Kidney glomerular epithelial cell (primary cell): ENCODE measurements at regions not wholly inside any gene's neighbourhood (a gene's known extent, or its start where the extent isn't known, plus 50 kb on each side); places are given as distances from the start of the nearest gene placed in this dataset.

Experiments
- DNase-seq: peaks from one replicate; lab custom pipeline; 2025; lab: John Stamatoyannopoulos, UW

DNA sequence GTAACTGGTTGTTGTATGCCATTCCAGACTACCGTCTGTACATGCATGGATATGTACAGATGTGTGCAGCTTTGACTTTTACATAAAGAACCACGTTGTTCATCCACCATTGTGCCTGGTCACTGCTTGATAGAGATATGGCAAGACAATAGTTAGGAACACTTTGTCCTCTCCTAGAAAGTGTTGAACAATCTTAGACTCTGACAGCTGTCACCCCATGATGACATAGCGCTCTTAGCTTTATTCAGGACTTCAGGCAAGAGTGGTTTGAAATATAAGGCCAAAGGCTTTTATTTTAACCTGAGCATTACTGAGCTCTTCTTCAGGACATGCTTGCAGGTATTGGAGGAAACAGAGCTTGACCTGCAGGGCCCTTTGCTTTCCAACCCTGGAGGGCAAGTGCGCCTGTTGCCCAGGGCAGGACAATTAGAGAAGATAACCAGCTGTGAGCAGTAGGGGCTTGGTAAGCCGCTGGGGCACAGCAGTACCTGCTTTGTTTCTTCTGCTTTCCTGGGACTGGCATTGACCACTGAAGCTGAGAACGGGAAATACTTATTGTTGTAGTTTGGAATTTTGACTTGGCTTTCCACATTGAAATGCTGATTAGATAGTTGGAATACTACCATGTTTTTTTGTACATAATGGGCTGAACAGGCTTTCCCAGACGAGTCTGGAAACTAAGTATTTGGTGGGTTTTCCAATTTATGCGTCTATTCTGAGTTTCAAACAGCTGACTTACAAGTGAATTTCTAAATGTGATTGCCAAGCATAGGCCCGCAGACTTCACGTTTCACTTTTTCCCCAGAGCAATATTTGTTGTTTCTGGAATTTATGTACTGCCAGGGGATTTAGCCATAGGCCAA lies 51.1 kb downstream of the GARRE1 start:
- DNase-seq: no peak

DNA sequence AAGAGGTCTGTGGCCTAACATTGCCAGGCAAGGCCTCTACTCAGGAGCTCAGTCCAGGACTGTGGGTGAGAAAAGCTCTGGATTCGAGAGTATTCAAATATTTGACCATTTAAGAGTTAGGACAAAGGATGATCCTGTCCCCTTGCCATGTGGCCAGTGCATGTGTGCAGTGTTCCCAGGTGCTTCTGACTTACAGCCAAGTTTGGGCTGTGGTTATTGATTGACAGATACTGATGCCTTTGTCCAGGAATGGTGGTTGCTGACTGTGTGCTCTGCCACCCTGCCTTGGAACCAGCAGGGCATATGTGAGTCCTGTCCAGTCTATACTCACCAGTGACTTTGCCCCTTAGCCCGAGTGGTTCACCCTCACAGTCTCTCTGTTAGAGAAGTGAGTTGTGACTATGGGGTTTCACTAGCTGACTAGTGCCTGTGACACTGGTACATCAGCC lies 51.9 kb downstream of the GARRE1 start:
- DNase-seq: peak; percentile 12

DNA sequence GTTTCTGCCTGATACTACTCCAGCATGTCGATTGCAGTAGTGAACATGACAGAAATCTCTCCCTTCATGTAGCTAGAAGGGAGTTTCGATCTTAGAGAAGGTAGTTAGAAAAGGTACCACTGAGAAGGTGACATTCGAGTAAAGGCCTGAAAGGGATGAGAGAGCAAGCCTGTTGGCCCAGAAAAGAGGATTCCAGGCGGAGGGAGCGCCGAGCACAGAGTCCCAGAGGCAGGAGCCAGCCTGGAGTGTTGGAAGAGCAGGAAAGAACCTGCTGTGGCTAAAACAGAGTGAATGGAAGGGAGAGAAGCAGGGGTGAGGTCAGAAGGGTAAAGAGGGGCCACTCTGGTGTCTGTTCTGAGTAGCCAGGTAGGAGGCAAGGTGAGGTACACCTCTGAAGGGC lies 52.5 kb downstream of the GARRE1 start:
- DNase-seq: no peak

DNA sequence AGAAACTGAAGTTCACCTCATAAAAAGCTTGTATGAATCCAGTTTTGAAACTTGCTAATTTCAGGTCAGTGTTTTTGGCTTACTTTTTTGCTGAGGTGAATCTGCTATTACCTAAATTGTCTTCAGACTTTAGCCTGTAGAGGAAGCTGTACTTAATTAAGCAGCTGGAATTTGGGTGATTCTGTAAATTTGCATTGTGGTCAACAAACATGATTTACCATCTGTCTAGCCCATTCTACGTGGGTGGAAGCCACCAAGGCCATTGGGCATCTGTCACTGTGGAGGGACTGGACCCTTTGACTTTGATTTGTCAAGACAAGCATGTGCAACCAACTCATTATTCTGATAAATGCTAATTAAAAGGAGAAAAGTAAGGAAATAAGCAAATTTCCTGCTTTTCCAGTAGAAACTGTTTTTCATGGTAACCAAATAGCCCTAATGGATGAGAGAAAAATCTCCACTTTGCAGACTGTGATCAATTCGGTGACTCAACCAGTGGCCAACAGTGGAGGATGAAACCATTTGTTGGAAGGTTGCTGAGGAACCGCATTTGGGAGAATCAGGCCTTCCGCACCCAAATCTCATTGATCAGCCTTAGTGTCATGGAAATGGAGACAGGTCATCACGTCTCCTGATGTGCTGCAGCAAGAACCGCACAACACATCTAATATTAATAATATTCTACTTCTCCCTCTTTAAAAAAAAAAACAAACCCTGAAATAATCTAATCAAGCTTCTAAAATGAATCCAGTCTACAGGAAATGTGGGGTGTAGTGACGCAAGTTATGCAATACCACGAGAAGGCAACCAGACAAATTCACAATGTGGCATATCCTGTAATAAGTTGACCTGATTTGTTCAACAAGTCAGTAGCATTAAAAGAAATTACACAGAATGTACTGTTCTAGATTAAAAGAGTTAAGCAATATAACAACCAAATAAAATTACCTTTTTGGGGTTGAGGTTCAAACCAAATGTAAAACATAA lies 54.3 kb downstream of the GARRE1 start:
- no peak for DNase-seq

DNA sequence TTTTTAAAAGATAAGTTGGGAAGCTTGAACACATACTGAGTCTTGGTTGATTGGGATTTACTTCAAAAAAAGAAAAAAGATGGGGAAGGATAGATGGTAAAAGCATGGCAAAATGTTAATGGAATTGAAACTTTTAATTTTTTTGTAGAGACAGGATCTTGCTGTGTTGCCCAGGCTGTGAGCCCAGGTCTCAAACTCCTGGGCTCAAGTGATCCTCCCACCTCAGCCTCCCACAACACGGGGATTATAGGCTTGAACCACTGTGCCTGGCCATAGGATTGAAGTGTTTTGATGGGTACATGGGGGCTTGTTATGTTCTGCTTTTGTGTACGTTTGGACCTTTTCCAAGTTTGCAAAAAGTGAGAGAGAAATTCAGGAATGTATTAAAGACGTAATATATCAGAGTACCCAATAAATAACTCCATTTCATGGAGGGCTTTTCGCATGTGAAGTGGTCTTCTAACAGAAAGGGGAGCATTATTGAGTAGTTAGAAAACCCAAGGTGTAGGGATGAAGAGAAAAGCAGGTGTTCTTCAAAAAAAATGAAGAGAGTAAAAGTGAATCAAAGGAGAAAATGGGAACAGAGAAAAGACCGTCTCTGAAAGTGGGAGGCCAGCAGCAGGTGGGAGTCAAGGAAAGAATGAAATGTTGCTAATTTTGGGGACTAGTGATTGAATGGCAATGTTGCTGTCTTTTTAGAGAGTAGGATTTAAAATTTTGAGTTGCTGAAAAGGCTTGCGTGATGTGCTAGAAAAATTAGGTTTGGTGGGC lies 55.2 kb downstream of the GARRE1 start:
- no peak for DNase-seq

DNA sequence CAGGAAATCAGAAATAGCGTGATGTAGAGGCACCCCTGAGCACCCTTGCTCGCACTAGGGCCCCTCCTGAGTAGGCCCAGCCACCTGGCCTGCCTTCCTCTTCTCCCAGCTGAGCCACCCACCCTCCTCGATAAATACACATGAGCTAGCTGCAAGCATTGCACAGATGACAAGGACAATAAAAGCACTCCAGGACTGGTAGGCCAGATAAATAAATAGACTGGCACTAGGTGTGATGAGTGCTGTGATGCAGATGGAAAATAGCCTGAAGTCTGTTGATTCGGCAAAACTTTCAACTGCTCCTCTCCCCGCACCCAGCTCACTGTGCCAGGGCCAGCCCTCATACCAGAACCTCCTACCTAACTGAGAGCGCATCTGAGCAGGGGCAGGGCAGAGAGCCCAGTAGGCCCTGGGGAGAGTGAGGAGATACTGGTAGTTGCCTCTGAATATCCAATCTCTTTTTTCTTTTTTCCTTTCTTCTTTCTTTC lies 54.5 kb upstream of the GPI start:
- no peak for DNase-seq

DNA sequence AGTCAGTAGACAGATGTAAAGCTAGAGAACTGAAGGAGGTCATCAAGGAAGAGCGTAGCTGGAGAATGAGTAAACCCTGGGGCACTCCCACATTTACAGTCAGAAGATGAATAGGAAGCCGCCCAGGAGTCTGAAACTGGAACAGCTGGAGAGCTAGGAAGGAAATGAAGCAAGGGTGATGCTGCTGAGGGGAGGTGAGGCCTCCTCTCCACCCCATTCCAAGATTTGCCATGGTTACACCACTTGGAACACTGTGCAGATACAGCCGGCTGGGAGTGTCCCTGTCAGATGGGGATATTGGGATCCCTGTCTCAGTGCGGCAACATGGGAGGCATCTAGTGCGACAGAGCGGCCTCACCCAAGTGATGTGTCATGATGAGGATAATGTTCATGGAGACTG lies 51.8 kb upstream of the GPI start:
- DNase-seq: no peak

DNA sequence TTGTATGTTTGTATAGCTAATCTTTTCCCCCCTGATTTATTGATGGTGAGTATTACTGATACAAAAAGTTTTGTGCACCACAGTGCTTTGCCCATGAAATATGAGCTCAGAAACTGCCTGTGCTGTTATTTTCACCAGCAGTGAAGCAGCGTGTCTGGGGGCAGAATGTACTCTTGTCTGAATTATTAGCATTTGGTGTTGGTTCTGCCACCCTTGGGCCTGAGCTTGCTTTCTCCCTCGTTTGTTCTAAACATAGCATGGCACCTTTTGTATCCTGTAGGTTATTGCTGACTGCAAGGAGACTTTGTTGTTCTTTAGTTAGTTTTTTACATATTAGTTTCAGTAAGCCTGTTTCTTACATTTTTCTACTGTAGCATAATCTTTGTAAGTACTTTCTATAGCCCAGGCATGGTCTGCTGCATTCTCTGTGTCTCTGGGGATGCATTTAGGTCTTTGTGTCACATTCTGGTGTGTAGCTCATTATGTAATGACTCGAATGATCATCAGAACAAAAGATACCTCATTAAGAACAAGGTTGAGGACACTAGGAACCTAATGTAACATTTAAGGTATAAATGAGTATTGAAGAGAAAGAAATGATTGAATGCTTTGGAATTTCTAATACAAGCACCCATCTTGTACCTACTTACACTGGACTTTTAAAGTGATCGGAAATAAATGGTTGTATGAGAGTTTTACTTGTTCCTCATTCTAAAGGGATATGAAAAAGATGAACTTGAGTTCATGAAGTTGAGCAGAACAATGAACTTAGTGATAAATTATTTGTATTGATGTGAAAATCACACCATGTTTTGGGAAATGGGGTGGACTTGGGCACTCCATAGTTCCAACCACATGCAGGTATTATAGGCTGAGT lies 50.3 kb upstream of the GPI start:
- no peak for DNase-seq
